Keratinocyte (primary cell): ENCODE measurements at regions not wholly inside any gene's neighbourhood (a gene's known extent, or its start where the extent isn't known, plus 50 kb on each side); places are given as distances from the start of the nearest gene placed in this dataset.

Experiments used
- DNase-seq: peaks from one replicate; pipeline ENCODE4 v3.0.0-alpha.2; 2011; ENCODE audit warnings: low read depth, missing footprints, low spot score
- FAIRE-seq: peaks from 2 replicates; lab custom pipeline; 2011; peaks lifted over from hg19 to GRCh38; lab: Jason Lieb, UNC
- H2AFZ ChIP-seq: 2 replicates; pipeline ENCODE4 v1.6.0; 2012; ENCODE audit warnings: low read length, control low read depth, inconsistent platforms; ENCODE audit not compliant: control insufficient read depth
- H3K27ac ChIP-seq: 2 replicates; pipeline ENCODE4 v1.5.1; 2011; ENCODE audit warnings: low read length; ENCODE audit not compliant: control insufficient read depth, insufficient read depth
- H3K27me3 ChIP-seq: 3 replicates; pipeline ENCODE4 v1.6.0; 2011; ENCODE audit warnings: low read length; ENCODE audit not compliant: control insufficient read depth, insufficient read depth; ENCODE audit errors: extremely low read depth
- H3K36me3 ChIP-seq, 2 experiments: 2 replicates in 1 of 2; 3 replicates in 1 of 2; pipeline ENCODE4 v1.5.1; 2011; ENCODE audit warnings: low read length in 2 of 2, mild to moderate bottlenecking in 1 of 2; ENCODE audit not compliant: control insufficient read depth in 2 of 2, insufficient read depth in 2 of 2; ENCODE audit errors: extremely low read depth in 1 of 2
- H3K4me1 ChIP-seq: 3 replicates; pipeline ENCODE4 v1.5.1; 2011; ENCODE audit warnings: low read length; ENCODE audit not compliant: control insufficient read depth, insufficient read depth; ENCODE audit errors: extremely low read depth
- H3K4me2 ChIP-seq: 3 replicates; pipeline ENCODE4 v1.6.0; 2011; ENCODE audit warnings: low read depth, low read length; ENCODE audit not compliant: control insufficient read depth, insufficient read depth; ENCODE audit errors: extremely low read depth
- H3K4me3 ChIP-seq, 3 experiments: fragments of 200-600 bp in 1 of 3; sonication (generic) in 1 of 3; 2 replicates in 2 of 3; 3 replicates in 1 of 3; pipeline ENCODE4 v1.5.1; 2011 to 2016; ENCODE audit warnings: low read length in 3 of 3, mild to moderate bottlenecking in 3 of 3, control low read depth in 2 of 3, inconsistent platforms in 1 of 3, low read depth in 1 of 3, mixed read lengths in 1 of 3, mixed run types in 1 of 3, moderate library complexity in 1 of 3; ENCODE audit not compliant: control insufficient read depth in 2 of 3, insufficient read depth in 2 of 3; ENCODE audit errors: extremely low read depth in 1 of 3
- H3K79me2 ChIP-seq: 2 replicates; pipeline ENCODE4 v1.6.0; 2012; ENCODE audit warnings: low read length; ENCODE audit not compliant: control insufficient read depth, insufficient read depth
- H3K9ac ChIP-seq: 3 replicates; pipeline ENCODE4 v1.6.0; 2011; ENCODE audit warnings: low read length; ENCODE audit not compliant: control insufficient read depth, insufficient read depth; ENCODE audit errors: extremely low read depth
- H3K9me1 ChIP-seq: 3 replicates; pipeline ENCODE4 v1.6.0; 2011; ENCODE audit warnings: low read length; ENCODE audit not compliant: control insufficient read depth, insufficient read depth; ENCODE audit errors: extremely low read depth
- H3K9me3 ChIP-seq: 2 replicates; pipeline ENCODE4 v1.5.1; 2012; ENCODE audit warnings: low read depth, low read length; ENCODE audit not compliant: control insufficient read depth
- H4K20me1 ChIP-seq: 3 replicates; pipeline ENCODE4 v1.6.0; 2011; ENCODE audit warnings: low read length; ENCODE audit not compliant: control insufficient read depth, insufficient read depth; ENCODE audit errors: extremely low read depth
- EZH2 ChIP-seq: IDR thresholded peaks from one replicate; pipeline ENCODE4 v1.6.1; 2012; ENCODE audit warnings: inconsistent platforms, mild to moderate bottlenecking, low read length, moderate library complexity
- dilution Hi-C: fragments of 300-500 bp; cut with MboI; formaldehyde crosslinking; loops from one replicate; pipeline ENCODE4 v1.7.0; 2020; ENCODE audit warnings: low sequenced_read_pairs; ENCODE audit not compliant: extremely low pct_ligation_motif_present
- TF ChIP-seq, protein P1 (sequence below), 3 experiments: IDR thresholded peaks in 1 of 3; conservative IDR thresholded peaks in 1 of 3; optimal IDR thresholded peaks in 1 of 3; 2 replicates in 2 of 3; 3 replicates in 1 of 3; pipeline versions ENCODE3 to v1.5.1; 2011; ENCODE audit warnings: low read length in 3 of 3, mild to moderate bottlenecking in 3 of 3, moderate library complexity in 2 of 3, control low read depth in 1 of 3, inconsistent platforms in 1 of 3; ENCODE audit not compliant: insufficient read depth in 2 of 3; ENCODE audit errors: extremely low read depth in 1 of 3

DNA sequence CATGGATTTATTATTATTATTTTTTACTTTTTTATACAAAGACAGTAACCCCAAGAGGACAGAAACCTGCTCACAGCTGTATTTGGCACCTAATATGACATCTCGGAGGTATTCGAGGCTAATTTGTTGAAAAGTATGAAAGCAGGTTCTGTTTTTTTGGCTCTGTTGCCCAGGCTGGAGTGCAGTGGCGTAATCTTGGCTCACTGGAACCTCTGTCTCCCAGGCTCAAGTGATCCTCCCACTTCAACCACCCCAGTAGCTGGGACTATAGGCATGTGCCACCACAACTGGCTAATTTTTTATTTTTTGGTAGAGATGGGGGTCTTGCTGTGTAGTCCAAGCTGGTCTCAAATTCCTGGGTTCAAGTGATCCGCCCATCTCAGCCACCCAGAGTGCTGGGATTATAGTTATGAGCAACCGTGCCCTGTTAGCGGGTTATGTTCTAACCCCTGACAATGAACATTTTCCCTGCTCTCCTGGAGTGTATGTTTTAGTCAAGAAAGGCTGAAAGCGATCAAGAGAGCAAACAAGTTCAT lies 53.7 kb upstream of the ZNF217 start:
- dilution Hi-C loops, result no loop called here

DNA sequence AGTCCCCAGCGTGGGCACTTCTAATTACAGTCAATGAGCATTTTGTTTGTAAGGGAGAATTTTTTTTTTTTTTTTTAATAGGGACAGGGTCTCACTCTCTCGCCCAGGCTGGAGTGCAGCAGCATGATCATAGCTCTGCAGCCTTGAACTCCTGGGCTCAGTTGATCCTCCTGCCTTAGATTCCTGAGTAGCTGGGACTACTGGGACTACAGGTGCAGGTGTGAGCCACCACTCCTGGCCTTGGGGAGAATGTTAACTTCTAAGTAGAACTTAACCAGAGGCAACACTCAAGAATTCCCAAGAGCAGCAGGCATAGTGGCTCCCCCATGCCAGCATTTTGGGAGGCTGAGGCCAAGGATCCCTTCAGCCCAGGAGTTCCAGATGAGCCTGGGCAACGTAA lies 52.9 kb upstream of the ZNF217 start:
- Histone ChIP-seq H3K4me2 (no peak overlapping the region), H3K27ac (no peak overlapping the region), H3K4me1 (peaks cover 16% of the 10 kb centered on the region), H3K36me3 (no peaks in the 10 kb centered on the region), H3K9me3 (no peaks in the 10 kb centered on the region), H4K20me1 (no peaks in the 10 kb centered on the region), H3K4me3 (no peak overlapping the region), H3K9me1 (no peaks in the 10 kb centered on the region), H3K79me2 (no peaks in the 10 kb centered on the region), H3K9ac (no peak overlapping the region), H2AFZ (no peak overlapping the region), H3K27me3 (no peaks in the 10 kb centered on the region)
- DNase-seq, result no peak
- dilution Hi-C loops, result no loop called here
- FAIRE-seq, result no peak
- TF ChIP-seq, protein P1, sequence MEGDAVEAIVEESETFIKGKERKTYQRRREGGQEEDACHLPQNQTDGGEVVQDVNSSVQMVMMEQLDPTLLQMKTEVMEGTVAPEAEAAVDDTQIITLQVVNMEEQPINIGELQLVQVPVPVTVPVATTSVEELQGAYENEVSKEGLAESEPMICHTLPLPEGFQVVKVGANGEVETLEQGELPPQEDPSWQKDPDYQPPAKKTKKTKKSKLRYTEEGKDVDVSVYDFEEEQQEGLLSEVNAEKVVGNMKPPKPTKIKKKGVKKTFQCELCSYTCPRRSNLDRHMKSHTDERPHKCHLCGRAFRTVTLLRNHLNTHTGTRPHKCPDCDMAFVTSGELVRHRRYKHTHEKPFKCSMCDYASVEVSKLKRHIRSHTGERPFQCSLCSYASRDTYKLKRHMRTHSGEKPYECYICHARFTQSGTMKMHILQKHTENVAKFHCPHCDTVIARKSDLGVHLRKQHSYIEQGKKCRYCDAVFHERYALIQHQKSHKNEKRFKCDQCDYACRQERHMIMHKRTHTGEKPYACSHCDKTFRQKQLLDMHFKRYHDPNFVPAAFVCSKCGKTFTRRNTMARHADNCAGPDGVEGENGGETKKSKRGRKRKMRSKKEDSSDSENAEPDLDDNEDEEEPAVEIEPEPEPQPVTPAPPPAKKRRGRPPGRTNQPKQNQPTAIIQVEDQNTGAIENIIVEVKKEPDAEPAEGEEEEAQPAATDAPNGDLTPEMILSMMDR (optimal IDR thresholded peaks at IDR 0.05 in 1 of 3, IDR thresholded peaks at IDR 0.05 in 1 of 3, conservative IDR thresholded peaks at IDR 0.05 in 1 of 3; ENCODE audit: extremely low read depth in 1 of 3, insufficient read depth in 2 of 3, low read length in 3 of 3), result no peak
- TF ChIP-seq EZH2, result no peak

More for the DNA sequence above, 53.7 kb upstream of the ZNF217 start:
- Histone ChIP-seq H2AFZ (no peak overlapping the region), H3K4me1 (peaks cover 14% of the 10 kb centered on the region), H4K20me1 (no peaks in the 10 kb centered on the region), H3K4me3 (no peak overlapping the region), H3K36me3 (no peaks in the 10 kb centered on the region), H3K9me3 (no peaks in the 10 kb centered on the region), H3K9me1 (no peaks in the 10 kb centered on the region), H3K79me2 (no peaks in the 10 kb centered on the region), H3K27ac (no peak overlapping the region), H3K4me2 (no peak overlapping the region), H3K27me3 (no peaks in the 10 kb centered on the region), H3K9ac (no peak overlapping the region)
- FAIRE-seq (no peak), DNase-seq (no peak)
- TF ChIP-seq EZH2, result no peak
- TF ChIP-seq, protein P1 (optimal IDR thresholded peaks at IDR 0.05 in 1 of 3, IDR thresholded peaks at IDR 0.05 in 1 of 3, conservative IDR thresholded peaks at IDR 0.05 in 1 of 3; ENCODE audit: extremely low read depth in 1 of 3, insufficient read depth in 2 of 3, low read length in 3 of 3), result no peak
